ENCODE measurements at regions not wholly inside any gene's neighbourhood (a gene's known extent, or its start where the extent isn't known, plus 50 kb on each side); places are given as distances from the start of the nearest gene placed in this dataset.

GRCh38 chrX:23465985-23466384, 131.3 kb downstream of the PTCHD1 start:
- TF ChIP-seq, protein P1, sequence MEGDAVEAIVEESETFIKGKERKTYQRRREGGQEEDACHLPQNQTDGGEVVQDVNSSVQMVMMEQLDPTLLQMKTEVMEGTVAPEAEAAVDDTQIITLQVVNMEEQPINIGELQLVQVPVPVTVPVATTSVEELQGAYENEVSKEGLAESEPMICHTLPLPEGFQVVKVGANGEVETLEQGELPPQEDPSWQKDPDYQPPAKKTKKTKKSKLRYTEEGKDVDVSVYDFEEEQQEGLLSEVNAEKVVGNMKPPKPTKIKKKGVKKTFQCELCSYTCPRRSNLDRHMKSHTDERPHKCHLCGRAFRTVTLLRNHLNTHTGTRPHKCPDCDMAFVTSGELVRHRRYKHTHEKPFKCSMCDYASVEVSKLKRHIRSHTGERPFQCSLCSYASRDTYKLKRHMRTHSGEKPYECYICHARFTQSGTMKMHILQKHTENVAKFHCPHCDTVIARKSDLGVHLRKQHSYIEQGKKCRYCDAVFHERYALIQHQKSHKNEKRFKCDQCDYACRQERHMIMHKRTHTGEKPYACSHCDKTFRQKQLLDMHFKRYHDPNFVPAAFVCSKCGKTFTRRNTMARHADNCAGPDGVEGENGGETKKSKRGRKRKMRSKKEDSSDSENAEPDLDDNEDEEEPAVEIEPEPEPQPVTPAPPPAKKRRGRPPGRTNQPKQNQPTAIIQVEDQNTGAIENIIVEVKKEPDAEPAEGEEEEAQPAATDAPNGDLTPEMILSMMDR (conservative IDR thresholded peaks at IDR 0.05), result no peak
- TF ChIP-seq EZH2 (IDR thresholded peaks at IDR 0.05; ENCODE audit: low read depth), result no peak

Measured in PC-9 (cell line).